ENCODE measurements at regions not wholly inside any gene's neighbourhood (a gene's known extent, or its start where the extent isn't known, plus 50 kb on each side); places are given as distances from the start of the nearest gene placed in this dataset.

GRCh38 chr3:99502871-99503270, 135.5 kb upstream of the COL8A1 start:
- DNase-seq (ENCODE audit: low read depth, low spot score), result no peak

GRCh38 chr3:99500485-99500884, 137.9 kb upstream of the COL8A1 start:
- DNase-seq (ENCODE audit: low read depth, low spot score), result no peak

GRCh38 chr3:99499235-99500158, 138.9 kb upstream of the COL8A1 start:
- peak; percentile 29 for DNase-seq (ENCODE audit: low read depth, low spot score)

GRCh38 chr3:99498550-99499234, 139.7 kb upstream of the COL8A1 start:
- no peak for DNase-seq (ENCODE audit: low read depth, low spot score)

- no peak for DNase-seq (ENCODE audit: low read depth, low spot score)
Measured at GRCh38 chr3:99487894-99488293, 150.5 kb upstream of the COL8A1 start.

GRCh38 chr3:99485286-99485685, 153.1 kb upstream of the COL8A1 start:
- no peak for DNase-seq (ENCODE audit: low read depth, low spot score)

- no peak for DNase-seq (ENCODE audit: low read depth, low spot score)
Measured at GRCh38 chr3:99484871-99485270, 153.5 kb upstream of the COL8A1 start.

GRCh38 chr3:99483841-99484240, 154.6 kb upstream of the COL8A1 start:
- DNase-seq (ENCODE audit: low read depth, low spot score), result no peak

- DNase-seq (ENCODE audit: low read depth, low spot score), result no peak
Measured at GRCh38 chr3:99482191-99482590, 156.2 kb upstream of the COL8A1 start.

- no peak for DNase-seq (ENCODE audit: low read depth, low spot score)
Measured at GRCh38 chr3:99481561-99481960, 156.8 kb upstream of the COL8A1 start.

GRCh38 chr3:99479768-99480167, 158.6 kb upstream of the COL8A1 start:
- DNase-seq (ENCODE audit: low read depth, low spot score), result no peak

- no peak for DNase-seq (ENCODE audit: low read depth, low spot score)
Measured at GRCh38 chr3:99477650-99478049, 160.7 kb upstream of the COL8A1 start.

- no peak for DNase-seq (ENCODE audit: low read depth, low spot score)
Measured at GRCh38 chr3:99475229-99475628, 163.2 kb upstream of the COL8A1 start.

GRCh38 chr3:99474776-99475175, 163.6 kb upstream of the COL8A1 start:
- DNase-seq (ENCODE audit: low read depth, low spot score), result no peak

- DNase-seq (ENCODE audit: low read depth, low spot score), result no peak
Measured at GRCh38 chr3:99473321-99473751, 165.1 kb upstream of the COL8A1 start.

GRCh38 chr3:99472385-99472784, 166.0 kb upstream of the COL8A1 start:
- no peak for DNase-seq (ENCODE audit: low read depth, low spot score)

- DNase-seq (ENCODE audit: low read depth, low spot score), result no peak
Measured at GRCh38 chr3:99471353-99472323, 166.8 kb upstream of the COL8A1 start.

GRCh38 chr3:99470841-99471240, 167.6 kb upstream of the COL8A1 start:
- no peak for DNase-seq (ENCODE audit: low read depth, low spot score)

- DNase-seq (ENCODE audit: low read depth, low spot score), result no peak
Measured at GRCh38 chr3:99468918-99469317, 169.5 kb upstream of the COL8A1 start.

GRCh38 chr3:99467420-99467819, 171.0 kb upstream of the COL8A1 start:
- DNase-seq (ENCODE audit: low read depth, low spot score), result no peak

- no peak for DNase-seq (ENCODE audit: low read depth, low spot score)
Measured at GRCh38 chr3:99466331-99466730, 172.1 kb upstream of the COL8A1 start.

- DNase-seq (ENCODE audit: low read depth, low spot score), result no peak
Measured at GRCh38 chr3:99458013-99458412, 180.4 kb upstream of the COL8A1 start.
